Gastroesophageal sphincter (tissue), 3 donors: ENCODE measurements at regions not wholly inside any gene's neighbourhood (a gene's known extent, or its start where the extent isn't known, plus 50 kb on each side); places are given as distances from the start of the nearest gene placed in this dataset.

ENCODE experiments used
- EP300 ChIP-seq: sonication (generic); formaldehyde crosslinking; IDR thresholded peaks from one replicate; pipeline ENCODE4 v1.6.1; 2017; ENCODE audit warnings: antibody characterized with exemption, mild to moderate bottlenecking
- POLR2A ChIP-seq, 2 donors: fragments of 450-650 bp; IDR thresholded peaks; one replicate each; pipeline ENCODE4 v1.6.1; 2017; ENCODE audit warnings: antibody characterized with exemption in 2 of 2, mild to moderate bottlenecking in 2 of 2, moderate library complexity in 1 of 2
- TF ChIP-seq, protein P1 (sequence below), 4 experiments: fragments of 200-600 bp in 2 of 4; fragments of 450-650 bp in 2 of 4; sonication (generic) in 1 of 4; IDR thresholded peaks; one replicate each; pipeline ENCODE4 v1.5.1; 2017 to 2019; ENCODE audit warnings: antibody characterized with exemption in 4 of 4, mild to moderate bottlenecking in 2 of 4, moderate library complexity in 2 of 4

GRCh38 chr11:122022646-122023045 is 93.4 kb downstream of the BLID start:
- no peak for TF ChIP-seq POLR2A (IDR thresholded peaks at IDR 0.05)
- TF ChIP-seq EP300, result no peak
- TF ChIP-seq, protein P1, sequence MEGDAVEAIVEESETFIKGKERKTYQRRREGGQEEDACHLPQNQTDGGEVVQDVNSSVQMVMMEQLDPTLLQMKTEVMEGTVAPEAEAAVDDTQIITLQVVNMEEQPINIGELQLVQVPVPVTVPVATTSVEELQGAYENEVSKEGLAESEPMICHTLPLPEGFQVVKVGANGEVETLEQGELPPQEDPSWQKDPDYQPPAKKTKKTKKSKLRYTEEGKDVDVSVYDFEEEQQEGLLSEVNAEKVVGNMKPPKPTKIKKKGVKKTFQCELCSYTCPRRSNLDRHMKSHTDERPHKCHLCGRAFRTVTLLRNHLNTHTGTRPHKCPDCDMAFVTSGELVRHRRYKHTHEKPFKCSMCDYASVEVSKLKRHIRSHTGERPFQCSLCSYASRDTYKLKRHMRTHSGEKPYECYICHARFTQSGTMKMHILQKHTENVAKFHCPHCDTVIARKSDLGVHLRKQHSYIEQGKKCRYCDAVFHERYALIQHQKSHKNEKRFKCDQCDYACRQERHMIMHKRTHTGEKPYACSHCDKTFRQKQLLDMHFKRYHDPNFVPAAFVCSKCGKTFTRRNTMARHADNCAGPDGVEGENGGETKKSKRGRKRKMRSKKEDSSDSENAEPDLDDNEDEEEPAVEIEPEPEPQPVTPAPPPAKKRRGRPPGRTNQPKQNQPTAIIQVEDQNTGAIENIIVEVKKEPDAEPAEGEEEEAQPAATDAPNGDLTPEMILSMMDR (IDR thresholded peaks at IDR 0.05), result no peak
